HCT116 (cell line): ENCODE measurements at regions not wholly inside any gene's neighbourhood (a gene's known extent, or its start where the extent isn't known, plus 50 kb on each side); places are given as distances from the start of the nearest gene placed in this dataset.

Source experiments
- CTCF ChIP-seq, 3 experiments: fragments of 200-600 bp in 1 of 3; sonication (generic) in 1 of 3; IDR thresholded peaks in 2 of 3; conservative IDR thresholded peaks in 1 of 3; 2 replicates each; pipeline ENCODE4 v1.5.1; 2012 to 2017; ENCODE audit warnings: low read depth in 2 of 3, low read length in 2 of 3, antibody characterized with exemption in 1 of 3, borderline replicate concordance in 1 of 3, control low read depth in 1 of 3, mild to moderate bottlenecking in 1 of 3, mixed read lengths in 1 of 3, mixed run types in 1 of 3, moderate library complexity in 1 of 3; ENCODE audit not compliant: insufficient read depth in 1 of 3
- JUND ChIP-seq: IDR thresholded peaks from 2 replicates; pipeline ENCODE4 v1.6.1; 2012
- POLR2A ChIP-seq: IDR thresholded peaks from 2 replicates; pipeline ENCODE4 v1.7.0; 2011; ENCODE audit warnings: borderline replicate concordance; ENCODE audit not compliant: insufficient read depth, insufficient read length; ENCODE audit errors: extremely low read depth
- RAD21 ChIP-seq: IDR thresholded peaks from 2 replicates; pipeline ENCODE4 v1.6.1; 2012; ENCODE audit warnings: low read depth, mild to moderate bottlenecking
- REST ChIP-seq: IDR thresholded peaks from 2 replicates; pipeline ENCODE4 v1.6.1; 2012; ENCODE audit warnings: low read depth
- SP1 ChIP-seq: IDR thresholded peaks from 2 replicates; pipeline ENCODE4 v1.6.1; 2012; ENCODE audit warnings: low read depth
- YY1 ChIP-seq: IDR thresholded peaks from 2 replicates; pipeline ENCODE4 v1.6.1; 2011; ENCODE audit warnings: low read length, low read depth, moderate library complexity, mild to moderate bottlenecking; ENCODE audit not compliant: insufficient replicate concordance; ENCODE audit errors: extremely low read depth
- ZBTB33 ChIP-seq: IDR thresholded peaks from 2 replicates; pipeline ENCODE4 v1.6.1; 2011; ENCODE audit warnings: mild to moderate bottlenecking, low read length, moderate library complexity; ENCODE audit not compliant: insufficient replicate concordance; ENCODE audit errors: extremely low read depth

DNA sequence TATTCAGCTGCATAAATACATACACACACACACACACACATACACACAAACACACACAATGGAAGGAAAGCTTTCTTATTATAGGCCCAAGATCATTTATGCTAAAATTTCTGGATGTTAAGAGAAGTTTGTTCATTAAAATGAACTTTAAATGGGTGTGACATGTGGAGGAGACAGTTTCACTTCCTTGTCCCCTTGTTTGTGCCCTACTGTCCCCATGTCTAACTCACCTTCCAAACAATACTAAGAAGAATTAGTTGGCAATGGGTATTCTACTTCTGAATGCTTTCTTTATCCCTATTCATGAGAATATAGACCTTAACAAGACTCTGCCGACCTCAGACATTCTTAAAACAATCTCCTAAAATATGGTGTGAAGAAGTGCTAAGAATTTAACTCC is 63.5 kb upstream of the NRIP1 start:
- no peak for TF ChIP-seq POLR2A
- no peak for TF ChIP-seq SP1
- TF ChIP-seq CTCF (IDR thresholded peaks at IDR 0.05 in 2 of 3, conservative IDR thresholded peaks at IDR 0.05 in 1 of 3; ENCODE audit: borderline replicate concordance in 1 of 3, insufficient read depth in 1 of 3, low read depth in 2 of 3, low read length in 2 of 3): no peak
- no peak for TF ChIP-seq JUND
- TF ChIP-seq YY1: no peak
- no peak for TF ChIP-seq ZBTB33
- no peak for TF ChIP-seq RAD21
- no peak for TF ChIP-seq REST
